NOMO-1 treated with dmso at 0.1 percent for 144 hours (cell line): ENCODE measurements at regions not wholly inside any gene's neighbourhood (a gene's known extent, or its start where the extent isn't known, plus 50 kb on each side); places are given as distances from the start of the nearest gene placed in this dataset.

ENCODE experiments used
- DNase-seq: peaks from one replicate; lab custom pipeline; 2025; ENCODE audit not compliant: unreplicated experiment; lab: John Stamatoyannopoulos, UW

GRCh38 chr12:88662093-88662492 is 81.8 kb upstream of the KITLG start:
- no peak for DNase-seq

DNA sequence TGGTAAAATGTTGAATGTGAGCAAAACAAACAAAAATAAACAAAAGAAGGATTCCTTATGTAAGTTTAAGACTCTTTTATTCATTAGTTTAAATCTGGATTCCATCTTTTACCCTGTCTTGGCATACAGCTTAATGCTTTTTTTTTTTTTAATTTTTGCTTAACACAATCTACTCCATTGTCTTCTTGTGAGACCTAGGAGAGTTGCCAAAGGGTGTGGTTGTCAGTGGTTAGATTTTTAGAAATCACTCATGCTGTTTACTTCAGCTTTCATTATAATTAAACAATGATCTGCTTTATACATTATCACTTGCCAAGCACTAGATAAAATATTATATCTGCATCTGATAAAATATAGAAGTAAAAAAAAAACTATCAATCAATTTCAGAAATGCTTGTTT is 77.7 kb upstream of the KITLG start:
- DNase-seq = no peak

DNA sequence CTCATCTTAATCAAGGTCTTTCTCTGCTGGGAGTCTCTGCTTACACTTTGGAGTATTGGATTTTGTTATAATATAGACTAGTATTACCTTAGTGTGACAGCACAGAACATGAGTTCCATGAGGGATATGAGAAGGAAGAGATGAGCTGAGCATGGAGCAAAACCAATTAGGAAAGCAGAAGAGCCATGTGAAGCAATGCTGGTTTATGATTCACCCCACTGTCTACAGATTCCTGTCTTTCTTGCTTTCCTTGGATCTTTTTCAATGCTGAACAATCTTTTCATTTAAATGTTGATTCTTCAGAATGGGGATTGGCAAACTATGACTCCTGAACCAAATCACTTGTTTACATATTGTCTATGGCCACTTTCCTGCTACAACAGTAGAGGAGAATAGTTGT is 70.4 kb upstream of the KITLG start:
- DNase-seq = no peak

GRCh38 chr12:88648625-88649024 is 68.4 kb upstream of the KITLG start:
- DNase-seq = no peak

DNA sequence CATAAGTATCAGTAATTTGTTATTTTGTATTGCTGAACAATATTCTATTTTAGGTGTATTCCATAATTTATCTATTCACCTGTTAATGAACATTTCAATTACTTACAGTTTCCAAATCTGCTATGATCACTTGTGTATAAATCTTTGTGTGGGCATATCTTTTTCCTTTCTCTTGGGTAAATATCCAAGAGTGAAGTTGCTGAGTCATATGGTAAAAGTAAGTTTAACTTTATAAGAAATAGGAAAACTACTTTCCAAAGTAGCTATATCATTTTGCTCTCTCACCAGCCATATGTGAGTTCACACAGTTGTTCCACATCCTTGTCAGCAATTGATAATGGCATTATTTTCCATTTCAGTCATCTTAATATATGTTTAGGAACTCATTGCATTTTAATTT is 66.6 kb upstream of the KITLG start:
- DNase-seq = no peak

DNA sequence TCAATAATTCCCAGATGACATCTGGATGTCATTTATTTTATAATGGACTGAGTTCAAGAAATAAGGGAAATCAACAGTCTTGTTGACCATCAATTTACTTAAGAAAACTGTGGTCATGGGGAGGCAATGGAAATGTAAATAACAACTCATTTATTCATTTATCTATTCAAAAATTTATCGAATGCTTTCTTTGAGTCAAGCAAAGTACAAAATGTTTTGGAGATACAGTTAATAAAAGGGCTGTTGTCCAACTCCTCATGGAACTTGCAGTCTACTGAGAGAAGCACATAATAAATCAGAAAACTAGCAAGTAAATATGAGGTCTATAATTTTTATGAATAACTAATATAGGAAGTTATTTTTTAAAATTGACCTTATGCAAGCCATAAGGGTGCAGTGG is 65.5 kb upstream of the KITLG start:
- DNase-seq = no peak

DNA sequence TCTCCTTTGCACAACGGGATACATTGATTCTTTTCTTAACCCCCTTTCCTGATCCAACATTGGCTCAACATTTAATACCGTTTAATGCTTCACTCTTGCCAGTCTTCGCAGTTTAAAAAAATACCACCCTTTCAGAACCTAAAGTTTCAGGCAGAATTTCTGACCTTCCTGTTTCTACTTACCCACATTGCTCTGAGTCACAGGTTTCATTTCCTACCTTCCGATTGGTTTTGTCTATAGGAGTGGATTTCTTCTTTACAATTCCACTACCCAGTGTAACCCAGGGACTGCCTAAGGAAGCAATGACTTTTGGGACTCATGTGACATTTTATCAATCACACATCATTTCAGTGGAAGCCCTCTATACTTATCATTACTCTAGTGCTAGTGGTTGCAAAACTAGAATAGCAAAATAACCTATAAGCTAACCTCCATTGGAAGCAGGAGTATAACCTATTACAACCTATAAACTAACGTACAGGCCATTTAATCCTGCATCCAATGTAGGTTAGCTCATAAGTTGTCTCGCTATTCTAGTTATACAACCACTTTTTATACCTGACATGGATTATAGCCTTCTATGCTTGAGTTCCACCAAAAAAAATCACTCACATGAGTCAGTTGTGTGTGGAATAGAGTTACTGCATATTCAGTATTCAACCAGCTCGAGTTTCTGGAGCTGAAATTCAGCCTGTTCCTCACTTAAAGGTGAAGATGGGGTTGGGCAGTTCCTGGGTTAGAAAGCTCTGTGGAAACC is 64.9 kb upstream of the KITLG start:
- peak; percentile 66 for DNase-seq

GRCh38 chr12:88643685-88644084 is 63.4 kb upstream of the KITLG start:
- DNase-seq = no peak

DNA sequence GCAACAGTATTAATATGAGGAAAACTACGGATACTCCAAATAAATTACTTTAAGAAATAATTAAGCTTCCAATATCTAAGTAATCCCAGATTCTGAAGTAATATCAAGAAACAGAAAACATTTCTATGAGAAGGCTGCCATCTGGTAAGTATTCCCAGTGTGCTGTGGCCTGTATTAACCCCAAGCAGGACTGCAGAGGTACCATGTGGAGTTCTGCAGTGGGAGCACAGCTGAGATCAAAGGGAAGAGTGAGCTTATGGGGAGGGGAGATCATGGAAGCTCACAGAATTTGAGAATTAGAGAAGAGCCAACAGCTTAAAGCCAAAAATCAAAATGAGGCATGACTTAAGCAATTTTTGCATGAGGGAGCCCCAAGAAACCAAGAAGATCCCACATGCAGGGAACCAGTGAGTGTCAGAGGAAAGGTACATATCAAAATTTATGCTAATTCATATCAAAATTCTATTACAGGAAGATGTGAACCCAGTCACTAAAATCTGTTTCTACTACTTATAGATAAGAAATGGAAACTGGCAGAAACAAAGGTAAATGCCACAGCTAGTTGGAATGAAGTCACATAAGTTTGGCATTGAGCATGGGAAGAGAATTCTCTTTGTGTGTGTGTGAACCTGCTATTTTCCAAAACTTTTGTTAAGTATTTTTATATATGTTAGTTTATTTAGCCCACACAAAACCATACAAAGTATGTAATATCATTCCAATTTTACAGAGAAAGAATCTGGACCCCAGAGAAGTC is 62.6 kb upstream of the KITLG start:
- no peak for DNase-seq

DNA sequence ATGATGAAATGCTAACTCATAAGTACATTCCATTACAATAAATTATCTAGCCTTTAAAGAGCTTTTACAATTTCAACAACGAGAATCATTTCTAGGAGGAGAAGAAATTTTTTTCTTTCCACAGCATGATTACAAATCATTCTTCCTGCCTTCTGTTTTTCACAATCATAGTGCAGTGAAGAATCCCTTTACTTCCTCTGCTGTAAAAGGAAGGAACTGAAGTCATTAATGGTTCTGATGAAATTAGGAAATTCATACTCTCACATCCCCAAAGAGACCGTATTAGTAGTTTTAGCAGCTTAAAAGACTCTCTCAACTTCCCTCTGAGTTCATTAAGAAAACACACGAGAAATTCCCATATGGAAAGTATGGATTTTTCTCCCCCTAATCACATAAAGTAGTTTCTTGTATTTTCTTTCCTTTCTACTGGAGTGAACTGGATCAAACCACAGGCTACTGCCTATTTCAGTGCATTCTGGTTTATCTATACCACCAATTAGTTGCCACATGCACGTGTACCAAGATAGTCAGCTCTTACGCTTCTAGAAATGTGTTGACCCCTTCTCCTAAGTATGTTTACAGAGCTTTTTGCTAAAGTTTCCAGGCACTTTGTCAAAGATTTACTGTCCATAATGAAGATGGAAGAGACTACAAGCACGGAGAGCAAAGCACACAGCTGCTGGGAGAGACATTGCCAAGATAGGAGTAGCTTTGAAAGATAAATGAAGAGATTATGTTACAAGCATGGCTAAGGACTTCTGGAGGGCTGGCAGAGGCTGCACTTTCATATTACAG is 58.9 kb upstream of the KITLG start:
- peak; percentile 48 for DNase-seq

- no peak for DNase-seq
Observed at GRCh38 chr12:88638388-88638787, 58.1 kb upstream of the KITLG start.

DNA sequence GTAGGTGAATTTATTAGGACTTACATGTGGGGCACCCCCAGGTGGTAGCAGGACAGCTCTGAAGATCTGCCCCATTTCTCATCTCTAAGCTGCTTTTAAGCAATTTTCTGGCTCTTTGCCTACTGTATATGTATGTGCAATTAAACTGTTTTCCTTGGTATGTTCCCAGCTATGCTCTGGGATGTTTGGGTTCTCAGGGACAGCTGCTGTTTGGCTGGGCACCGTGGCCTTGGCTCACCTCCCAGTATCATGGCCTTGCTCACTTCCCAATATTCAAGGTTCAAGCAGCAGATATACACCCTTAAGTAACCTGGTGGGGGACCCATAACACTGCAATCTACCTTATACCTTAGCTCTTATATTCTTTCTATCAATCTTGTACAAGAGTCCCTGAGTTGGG is 53.7 kb upstream of the KITLG start:
- no peak for DNase-seq

DNA sequence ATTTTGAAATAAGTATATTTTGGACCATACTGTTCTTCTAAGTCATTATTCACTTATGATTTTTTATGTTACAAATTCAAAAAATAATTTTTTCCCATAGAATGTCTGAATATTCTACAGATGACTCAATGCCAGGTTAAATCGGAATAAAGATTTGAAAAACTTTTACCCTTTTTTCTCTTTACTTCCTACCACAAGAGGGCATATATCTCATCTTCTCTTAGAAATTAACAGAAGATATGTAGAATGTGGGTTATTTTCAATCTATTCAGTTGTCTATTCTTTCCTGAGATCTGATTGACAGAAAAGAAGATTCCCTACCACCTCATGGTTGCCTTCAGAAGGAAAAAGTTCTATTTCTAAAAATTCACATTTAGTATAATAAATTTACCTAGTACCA is 53.0 kb upstream of the KITLG start:
- no peak for DNase-seq

GRCh38 chr12:88630561-88630960 is 50.3 kb upstream of the KITLG start:
- DNase-seq = no peak
